Activated CD4-positive, alpha-beta T cell treated with anti-CD3 and anti-CD28 coated beads, Interleukin-2, amount 10 ng/mL, durations not matched to agents 7 days and 5 days (primary cell): ENCODE measurements at regions not wholly inside any gene's neighbourhood (a gene's known extent, or its start where the extent isn't known, plus 50 kb on each side); places are given as distances from the start of the nearest gene placed in this dataset.

ENCODE experiments used
- CTCF ChIA-PET: fragments of 350-600 bp; sonication (Branson Sonifier 250); formaldehyde crosslinking; loops from one replicate; lab custom pipeline; 2021; ENCODE audit warnings: antibody characterized with exemption; lab: Charles Lee
- POLR2A ChIA-PET: fragments of 350-600 bp; sonication (Branson Sonifier 250); formaldehyde crosslinking; loops from one replicate; lab custom pipeline; 2021; ENCODE audit warnings: antibody characterized with exemption; lab: Charles Lee
- DNase-seq: peaks from one replicate; pipeline ENCODE4 v3.0.0-alpha.2; 2020
- H3K27ac Mint-ChIP-seq: one replicate; pipeline ENCODE4 v1.8.0; 2021; ENCODE audit warnings: mild to moderate bottlenecking, moderate library complexity, mixed read lengths
- H3K27me3 Mint-ChIP-seq: one replicate; pipeline ENCODE4 v1.8.0; 2021; ENCODE audit warnings: mixed read lengths
- H3K36me3 Mint-ChIP-seq: one replicate; pipeline ENCODE4 v1.8.0; 2021; ENCODE audit warnings: low read depth, mixed read lengths
- H3K4me1 Mint-ChIP-seq: one replicate; pipeline ENCODE4 v1.8.0; 2021; ENCODE audit warnings: mixed read lengths
- H3K4me3 Mint-ChIP-seq: one replicate; pipeline ENCODE4 v1.8.0; 2021; ENCODE audit warnings: mild to moderate bottlenecking, moderate library complexity, mixed read lengths
- H3K9me3 Mint-ChIP-seq: one replicate; pipeline ENCODE4 v1.8.0; 2021; ENCODE audit warnings: mixed read lengths

- DNase-seq = no peak
- no peak overlapping the region for H3K4me3 Mint-ChIP-seq
- no peaks in the 10 kb centered on the region for H3K9me3 Mint-ChIP-seq
- H3K4me1 Mint-ChIP-seq = no peaks in the 10 kb centered on the region
- H3K36me3 Mint-ChIP-seq = no peaks in the 10 kb centered on the region
- no peak overlapping the region for H3K27ac Mint-ChIP-seq
- ChIA-PET CTCF (no interaction called here), POLR2A (no interaction called here)
- no peaks in the 10 kb centered on the region for H3K27me3 Mint-ChIP-seq
Measured at GRCh38 chr13:72400856-72401255, 326.6 kb downstream of the MZT1 start.

- ChIA-PET CTCF (no interaction called here), POLR2A (no interaction called here)
- H3K27ac Mint-ChIP-seq = no peak overlapping the region
- H3K4me3 Mint-ChIP-seq = no peak overlapping the region
- H3K36me3 Mint-ChIP-seq = no peaks in the 10 kb centered on the region
- H3K27me3 Mint-ChIP-seq = no peaks in the 10 kb centered on the region
- H3K4me1 Mint-ChIP-seq = no peaks in the 10 kb centered on the region
- no peaks in the 10 kb centered on the region for H3K9me3 Mint-ChIP-seq
- DNase-seq = no peak
Measured at GRCh38 chr13:72399351-72399750, 328.1 kb downstream of the MZT1 start.

GRCh38 chr13:72397265-72397664 lies 330.2 kb downstream of the MZT1 start:
- H3K9me3 Mint-ChIP-seq = no peaks in the 10 kb centered on the region
- no peak overlapping the region for H3K27ac Mint-ChIP-seq
- no peaks in the 10 kb centered on the region for H3K27me3 Mint-ChIP-seq
- ChIA-PET CTCF (no interaction called here), POLR2A (no interaction called here)
- H3K36me3 Mint-ChIP-seq = no peaks in the 10 kb centered on the region
- no peaks in the 10 kb centered on the region for H3K4me1 Mint-ChIP-seq
- DNase-seq = no peak
- H3K4me3 Mint-ChIP-seq = no peak overlapping the region

- Mint-ChIP-seq H3K36me3 (no peaks in the 10 kb centered on the region), H3K27ac (no peak overlapping the region), H3K9me3 (no peaks in the 10 kb centered on the region), H3K27me3 (no peaks in the 10 kb centered on the region), H3K4me1 (no peaks in the 10 kb centered on the region), H3K4me3 (no peak overlapping the region)
- DNase-seq = no peak
- ChIA-PET POLR2A (no interaction called here), CTCF (no interaction called here)
Measured at GRCh38 chr13:72390909-72391308, 336.5 kb downstream of the MZT1 start.

GRCh38 chr13:72386138-72386684 lies 341.2 kb downstream of the MZT1 start:
- ChIA-PET POLR2A (no interaction called here), CTCF (no interaction called here)
- no peaks in the 10 kb centered on the region for H3K9me3 Mint-ChIP-seq
- H3K27ac Mint-ChIP-seq = no peak overlapping the region
- H3K27me3 Mint-ChIP-seq = no peaks in the 10 kb centered on the region
- H3K4me3 Mint-ChIP-seq = no peak overlapping the region
- no peaks in the 10 kb centered on the region for H3K4me1 Mint-ChIP-seq
- no peak for DNase-seq
- no peaks in the 10 kb centered on the region for H3K36me3 Mint-ChIP-seq

- Mint-ChIP-seq H3K9me3 (no peaks in the 10 kb centered on the region), H3K4me3 (no peak overlapping the region), H3K27ac (no peak overlapping the region), H3K27me3 (no peaks in the 10 kb centered on the region), H3K36me3 (no peaks in the 10 kb centered on the region), H3K4me1 (no peaks in the 10 kb centered on the region)
- POLR2A ChIA-PET = no interaction called here
- CTCF ChIA-PET = no interaction called here
- DNase-seq = no peak
Measured at GRCh38 chr13:72384879-72385278, 342.6 kb downstream of the MZT1 start.

GRCh38 chr13:72384186-72384823 lies 343.1 kb downstream of the MZT1 start:
- Mint-ChIP-seq H3K9me3 (no peaks in the 10 kb centered on the region), H3K27ac (no peak overlapping the region), H3K36me3 (no peaks in the 10 kb centered on the region), H3K27me3 (no peaks in the 10 kb centered on the region), H3K4me3 (no peak overlapping the region), H3K4me1 (no peaks in the 10 kb centered on the region)
- ChIA-PET CTCF (no interaction called here), POLR2A (no interaction called here)
- no peak for DNase-seq

GRCh38 chr13:72383646-72384045 lies 343.8 kb downstream of the MZT1 start:
- Mint-ChIP-seq H3K4me1 (no peaks in the 10 kb centered on the region), H3K4me3 (no peak overlapping the region), H3K36me3 (no peaks in the 10 kb centered on the region), H3K27me3 (no peaks in the 10 kb centered on the region), H3K9me3 (no peaks in the 10 kb centered on the region), H3K27ac (no peak overlapping the region)
- no peak for DNase-seq
- POLR2A ChIA-PET = no interaction called here
- CTCF ChIA-PET = no interaction called here

GRCh38 chr13:72379581-72379980 lies 347.8 kb downstream of the MZT1 start:
- no peaks in the 10 kb centered on the region for H3K36me3 Mint-ChIP-seq
- no peak for DNase-seq
- H3K4me1 Mint-ChIP-seq = no peaks in the 10 kb centered on the region
- ChIA-PET CTCF (no interaction called here), POLR2A (no interaction called here)
- H3K9me3 Mint-ChIP-seq = no peaks in the 10 kb centered on the region
- no peak overlapping the region for H3K4me3 Mint-ChIP-seq
- peak overlapping the region; percentile 11 for H3K27ac Mint-ChIP-seq
- H3K27me3 Mint-ChIP-seq = no peaks in the 10 kb centered on the region

GRCh38 chr13:72368031-72368430 lies 359.4 kb downstream of the MZT1 start:
- CTCF ChIA-PET = no interaction called here
- DNase-seq = no peak
- Mint-ChIP-seq H3K27ac (no peak overlapping the region), H3K27me3 (no peaks in the 10 kb centered on the region), H3K4me1 (no peaks in the 10 kb centered on the region), H3K36me3 (no peaks in the 10 kb centered on the region), H3K9me3 (no peaks in the 10 kb centered on the region), H3K4me3 (no peak overlapping the region)
- POLR2A ChIA-PET = no interaction called here

GRCh38 chr13:72346716-72347115 lies 380.7 kb downstream of the MZT1 start:
- CTCF ChIA-PET = no interaction called here
- no peaks in the 10 kb centered on the region for H3K4me1 Mint-ChIP-seq
- no peaks in the 10 kb centered on the region for H3K9me3 Mint-ChIP-seq
- no peaks in the 10 kb centered on the region for H3K27me3 Mint-ChIP-seq
- POLR2A ChIA-PET = no interaction called here
- no peak for DNase-seq
- H3K4me3 Mint-ChIP-seq = no peak overlapping the region
- no peaks in the 10 kb centered on the region for H3K36me3 Mint-ChIP-seq
- no peak overlapping the region for H3K27ac Mint-ChIP-seq

GRCh38 chr13:72342364-72342763 lies 385.1 kb downstream of the MZT1 start:
- ChIA-PET CTCF (no interaction called here), POLR2A (no interaction called here)
- no peak overlapping the region for H3K4me3 Mint-ChIP-seq
- no peaks in the 10 kb centered on the region for H3K27me3 Mint-ChIP-seq
- no peaks in the 10 kb centered on the region for H3K9me3 Mint-ChIP-seq
- H3K4me1 Mint-ChIP-seq = no peaks in the 10 kb centered on the region
- H3K27ac Mint-ChIP-seq = no peak overlapping the region
- no peak for DNase-seq
- no peaks in the 10 kb centered on the region for H3K36me3 Mint-ChIP-seq

GRCh38 chr13:72341904-72342303 lies 385.5 kb downstream of the MZT1 start:
- Mint-ChIP-seq H3K36me3 (no peaks in the 10 kb centered on the region), H3K4me3 (no peak overlapping the region), H3K27ac (no peak overlapping the region), H3K9me3 (no peaks in the 10 kb centered on the region), H3K27me3 (no peaks in the 10 kb centered on the region), H3K4me1 (no peaks in the 10 kb centered on the region)
- ChIA-PET POLR2A (no interaction called here), CTCF (no interaction called here)
- DNase-seq = no peak
